ENCODE measurements at regions not wholly inside any gene's neighbourhood (a gene's known extent, or its start where the extent isn't known, plus 50 kb on each side); places are given as distances from the start of the nearest gene placed in this dataset.

- no peaks in the 10 kb centered on the region for H3K9me3 ChIP-seq (ENCODE audit: control insufficient read depth, insufficient read depth, low read depth, low read length)
- DNase-seq (ENCODE audit: low read depth in 2 of 2): peak in 1 of 2 donors; percentile 92
- no peak overlapping the region for H3K27ac ChIP-seq (ENCODE audit: insufficient read depth, low read length)
- TF ChIP-seq EZH2 (IDR thresholded peaks at IDR 0.05; ENCODE audit: low read length, missing control alignments) (no peak), CTCF (conservative IDR thresholded peaks at IDR 0.05 in 1 of 2, IDR thresholded peaks at IDR 0.05 in 1 of 2; ENCODE audit: low read depth in 1 of 2, low read length in 2 of 2) (no peak)
- no peaks in the 10 kb centered on the region for H3K36me3 ChIP-seq (ENCODE audit: control insufficient read depth, insufficient read depth, low read length)
- no peaks in the 10 kb centered on the region for H3K4me1 ChIP-seq (ENCODE audit: control insufficient read depth, extremely low read depth, insufficient read depth, low read length)
- H4K20me1 ChIP-seq (ENCODE audit: control insufficient read depth, extremely low read depth, insufficient read depth, low read length): no peaks in the 10 kb centered on the region
- no peaks in the 10 kb centered on the region for H3K27me3 ChIP-seq (ENCODE audit: control insufficient read depth, insufficient read depth, low read length)
- H2AFZ ChIP-seq (ENCODE audit: low read length): no peak overlapping the region
- H3K9ac ChIP-seq (ENCODE audit: insufficient read depth, low read length): no peak overlapping the region
- no peak overlapping the region for H3K4me3 ChIP-seq (replicated peaks in 1 of 4; ENCODE audit: control extremely low read depth in 1 of 4, insufficient read depth in 1 of 4, low read depth in 3 of 4, low read length in 4 of 4)
- H3K4me2 ChIP-seq (ENCODE audit: extremely low read depth, insufficient read depth, low read length): no peak overlapping the region
- no peaks in the 10 kb centered on the region for H3K79me2 ChIP-seq (ENCODE audit: control insufficient read depth, insufficient read depth, low read length)
Measured at GRCh38 chr14:38469156-38469555, 213.3 kb upstream of the CLEC14A start.

DNA sequence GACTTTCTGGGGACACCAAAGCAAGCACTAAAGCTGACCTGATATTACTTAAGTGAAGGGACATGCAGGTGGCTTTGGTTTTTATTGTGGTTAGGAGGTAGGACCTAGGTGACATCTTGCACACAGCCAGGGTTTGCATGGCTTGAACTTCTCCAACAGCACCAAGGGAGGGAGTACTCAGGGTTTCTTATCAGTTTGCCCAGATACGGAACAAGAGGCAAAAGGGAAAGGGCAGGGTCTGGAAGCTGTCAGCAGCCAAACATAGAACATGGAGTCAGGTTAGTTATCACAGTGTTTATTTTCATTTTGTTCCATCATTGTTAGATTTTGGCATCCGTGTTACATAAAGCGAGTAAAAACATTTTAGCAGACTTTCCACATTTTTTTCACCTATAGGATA is 186.3 kb upstream of the CLEC14A start:
- Histone ChIP-seq H3K27me3 (ENCODE audit: control insufficient read depth, insufficient read depth, low read length) (no peaks in the 10 kb centered on the region), H3K4me1 (ENCODE audit: control insufficient read depth, extremely low read depth, insufficient read depth, low read length) (no peaks in the 10 kb centered on the region), H2AFZ (ENCODE audit: low read length) (no peak overlapping the region), H3K36me3 (ENCODE audit: control insufficient read depth, insufficient read depth, low read length) (no peaks in the 10 kb centered on the region), H3K9ac (ENCODE audit: insufficient read depth, low read length) (no peak overlapping the region), H3K4me3 (replicated peaks in 1 of 4; ENCODE audit: control extremely low read depth in 1 of 4, insufficient read depth in 1 of 4, low read depth in 3 of 4, low read length in 4 of 4) (no peak overlapping the region), H3K27ac (ENCODE audit: insufficient read depth, low read length) (no peak overlapping the region), H3K9me3 (ENCODE audit: control insufficient read depth, insufficient read depth, low read depth, low read length) (no peaks in the 10 kb centered on the region), H3K4me2 (ENCODE audit: extremely low read depth, insufficient read depth, low read length) (no peak overlapping the region), H3K79me2 (ENCODE audit: control insufficient read depth, insufficient read depth, low read length) (no peaks in the 10 kb centered on the region), H4K20me1 (ENCODE audit: control insufficient read depth, extremely low read depth, insufficient read depth, low read length) (no peaks in the 10 kb centered on the region)
- TF ChIP-seq EZH2 (IDR thresholded peaks at IDR 0.05; ENCODE audit: low read length, missing control alignments) (no peak), CTCF (conservative IDR thresholded peaks at IDR 0.05 in 1 of 2, IDR thresholded peaks at IDR 0.05 in 1 of 2; ENCODE audit: low read depth in 1 of 2, low read length in 2 of 2) (no peak)
- no peak for DNase-seq (ENCODE audit: low read depth in 2 of 2)

- Histone ChIP-seq H3K4me3 (replicated peaks in 1 of 4; ENCODE audit: control extremely low read depth in 1 of 4, insufficient read depth in 1 of 4, low read depth in 3 of 4, low read length in 4 of 4) (no peak overlapping the region), H3K27ac (ENCODE audit: insufficient read depth, low read length) (no peak overlapping the region), H4K20me1 (ENCODE audit: control insufficient read depth, extremely low read depth, insufficient read depth, low read length) (no peaks in the 10 kb centered on the region), H3K4me2 (ENCODE audit: extremely low read depth, insufficient read depth, low read length) (no peak overlapping the region), H3K27me3 (ENCODE audit: control insufficient read depth, insufficient read depth, low read length) (no peaks in the 10 kb centered on the region), H3K4me1 (ENCODE audit: control insufficient read depth, extremely low read depth, insufficient read depth, low read length) (no peaks in the 10 kb centered on the region), H2AFZ (ENCODE audit: low read length) (no peak overlapping the region), H3K79me2 (ENCODE audit: control insufficient read depth, insufficient read depth, low read length) (no peaks in the 10 kb centered on the region), H3K9me3 (ENCODE audit: control insufficient read depth, insufficient read depth, low read depth, low read length) (no peaks in the 10 kb centered on the region), H3K36me3 (ENCODE audit: control insufficient read depth, insufficient read depth, low read length) (no peaks in the 10 kb centered on the region), H3K9ac (ENCODE audit: insufficient read depth, low read length) (no peak overlapping the region)
- no peak for DNase-seq (ENCODE audit: low read depth in 2 of 2)
- no peak for TF ChIP-seq EZH2 (IDR thresholded peaks at IDR 0.05; ENCODE audit: low read length, missing control alignments)
- no peak for TF ChIP-seq CTCF (conservative IDR thresholded peaks at IDR 0.05 in 1 of 2, IDR thresholded peaks at IDR 0.05 in 1 of 2; ENCODE audit: low read depth in 1 of 2, low read length in 2 of 2)
Measured at GRCh38 chr14:38432186-38432585, 176.3 kb upstream of the CLEC14A start.

Measured in fibroblast of lung (primary cell).